Smooth muscle cell of the brain vasculature (primary cell): ENCODE measurements at regions not wholly inside any gene's neighbourhood (a gene's known extent, or its start where the extent isn't known, plus 50 kb on each side); places are given as distances from the start of the nearest gene placed in this dataset.
"Not testable (repeated sequence)": the region's sequence is repeated elsewhere in the genome, so short reads cannot be mapped to it uniquely, and the experiment has no call there.

ENCODE experiments used
- DNase-seq: peaks from one replicate; pipeline ENCODE4 v3.0.0-alpha.2; 2012; ENCODE audit warnings: low read depth, low spot score

GRCh38 chr3:152891678-152892077 is 56.7 kb downstream of the P2RY1 start:
- DNase-seq, result no peak

GRCh38 chr3:152892446-152892845 is 57.5 kb downstream of the P2RY1 start:
- no peak for DNase-seq

GRCh38 chr3:152893647-152894046 is 58.7 kb downstream of the P2RY1 start:
- no peak for DNase-seq

- DNase-seq, result no peak
Observed at GRCh38 chr3:152899306-152899705, 64.4 kb downstream of the P2RY1 start.

GRCh38 chr3:152902141-152902669 is 67.3 kb downstream of the P2RY1 start:
- no peak for DNase-seq

- no peak for DNase-seq
Observed at GRCh38 chr3:152905631-152906030, 70.7 kb downstream of the P2RY1 start.

- no peak for DNase-seq
Observed at GRCh38 chr3:152909180-152909883, 74.4 kb downstream of the P2RY1 start.

- no peak for DNase-seq
Observed at GRCh38 chr3:152910211-152910610, 75.3 kb downstream of the P2RY1 start.

GRCh38 chr3:152910966-152911365 is 76.0 kb downstream of the P2RY1 start:
- no peak for DNase-seq

GRCh38 chr3:152914743-152915142 is 79.8 kb downstream of the P2RY1 start:
- DNase-seq, result not testable (repeated sequence)

GRCh38 chr3:152915695-152916094 is 80.8 kb downstream of the P2RY1 start:
- no peak for DNase-seq

- DNase-seq, result no peak
Observed at GRCh38 chr3:152916753-152917279, 81.9 kb downstream of the P2RY1 start.

GRCh38 chr3:152921351-152921750 is 86.4 kb downstream of the P2RY1 start:
- no peak for DNase-seq

- no peak for DNase-seq
Observed at GRCh38 chr3:152922554-152922953, 87.6 kb downstream of the P2RY1 start.

- no peak for DNase-seq
Observed at GRCh38 chr3:152927131-152927530, 92.2 kb downstream of the P2RY1 start.

- DNase-seq, result no peak
Observed at GRCh38 chr3:152930516-152930915, 95.6 kb downstream of the P2RY1 start.

GRCh38 chr3:152937234-152937633 is 102.3 kb downstream of the P2RY1 start:
- no peak for DNase-seq

GRCh38 chr3:152938974-152939636 is 104.2 kb downstream of the P2RY1 start:
- DNase-seq, result no peak

- DNase-seq, result no peak
Observed at GRCh38 chr3:152941859-152942258, 106.9 kb downstream of the P2RY1 start.

- DNase-seq, result no peak
Observed at GRCh38 chr3:152942366-152942765, 107.4 kb downstream of the P2RY1 start.

GRCh38 chr3:152943645-152944044 is 108.7 kb downstream of the P2RY1 start:
- DNase-seq, result no peak

GRCh38 chr3:152944671-152945070 is 109.7 kb downstream of the P2RY1 start:
- no peak for DNase-seq

- no peak for DNase-seq
Observed at GRCh38 chr3:152945556-152945955, 110.6 kb downstream of the P2RY1 start.
